Activated T-helper 17 cell treated with anti-CD3 and anti-CD28 coated beads, Interleukin-2, amount 50 U/mL, for 72 hours (primary cell): ENCODE measurements at regions not wholly inside any gene's neighbourhood (a gene's known extent, or its start where the extent isn't known, plus 50 kb on each side); places are given as distances from the start of the nearest gene placed in this dataset.

Experiments used
- ATAC-seq: fragments of 150-1000 bp; cut with Tn5 transposase; replicated peaks from 2 replicates; pipeline ENCODE4 v1.10.0; 2021; ENCODE audit warnings: mild to moderate bottlenecking, moderate library complexity
- H3K27ac Mint-ChIP-seq: one replicate; pipeline ENCODE4 v1.8.0; 2022; ENCODE audit warnings: mixed read lengths
- H3K27me3 Mint-ChIP-seq: one replicate; pipeline ENCODE4 v1.8.0; 2022; ENCODE audit warnings: mixed read lengths
- H3K36me3 Mint-ChIP-seq: one replicate; pipeline ENCODE4 v1.8.0; 2022; ENCODE audit warnings: low read depth, mild to moderate bottlenecking, mixed read lengths
- H3K4me1 Mint-ChIP-seq: one replicate; pipeline ENCODE4 v1.8.0; 2022; ENCODE audit warnings: mixed read lengths
- H3K4me3 Mint-ChIP-seq: one replicate; pipeline ENCODE4 v1.8.0; 2022; ENCODE audit warnings: mild to moderate bottlenecking, mixed read lengths
- H3K9me3 Mint-ChIP-seq: one replicate; pipeline ENCODE4 v1.8.0; 2022; ENCODE audit warnings: mixed read lengths

GRCh38 chr3:144756704-144757440 lies 785.2 kb downstream of the DIPK2A start:
- no peaks in the 10 kb centered on the region for H3K9me3 Mint-ChIP-seq
- H3K27me3 Mint-ChIP-seq: no peaks in the 10 kb centered on the region
- no peak for ATAC-seq
- no peaks in the 10 kb centered on the region for H3K36me3 Mint-ChIP-seq
- no peak overlapping the region for H3K27ac Mint-ChIP-seq
- no peak overlapping the region for H3K4me3 Mint-ChIP-seq
- no peaks in the 10 kb centered on the region for H3K4me1 Mint-ChIP-seq

- Mint-ChIP-seq H3K4me1 (no peaks in the 10 kb centered on the region), H3K27ac (no peak overlapping the region), H3K27me3 (no peaks in the 10 kb centered on the region), H3K4me3 (no peak overlapping the region), H3K36me3 (no peaks in the 10 kb centered on the region), H3K9me3 (no peaks in the 10 kb centered on the region)
- ATAC-seq: no peak
These were observed 789.2 kb downstream of the DIPK2A start for GRCh38 chr3:144760831-144761230.

DNA sequence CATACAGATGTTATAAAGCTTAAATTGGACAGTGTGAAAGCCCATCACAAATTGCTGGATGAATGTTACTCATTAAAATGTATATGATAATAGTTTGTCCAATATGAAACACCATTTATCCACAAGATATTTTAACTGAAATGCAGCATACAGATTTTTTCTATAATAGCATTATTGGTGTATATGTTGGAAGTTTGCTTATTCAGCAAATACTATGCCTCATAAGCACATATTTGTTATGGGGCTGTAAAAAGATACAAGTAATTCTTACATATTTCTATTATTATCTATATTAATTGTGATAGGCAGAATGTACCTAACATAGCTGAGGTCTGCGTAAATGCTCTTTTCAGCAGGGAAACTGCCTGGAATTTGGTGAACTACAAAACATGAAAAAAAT lies 790.5 kb downstream of the DIPK2A start:
- Mint-ChIP-seq H3K4me1 (no peaks in the 10 kb centered on the region), H3K4me3 (no peak overlapping the region), H3K9me3 (no peaks in the 10 kb centered on the region), H3K27ac (no peak overlapping the region), H3K36me3 (no peaks in the 10 kb centered on the region), H3K27me3 (no peaks in the 10 kb centered on the region)
- ATAC-seq: no peak

- ATAC-seq: no peak
- Mint-ChIP-seq H3K27me3 (no peaks in the 10 kb centered on the region), H3K27ac (no peak overlapping the region), H3K36me3 (no peaks in the 10 kb centered on the region), H3K4me3 (no peak overlapping the region), H3K4me1 (no peaks in the 10 kb centered on the region), H3K9me3 (no peaks in the 10 kb centered on the region)
These were observed 792.3 kb downstream of the DIPK2A start for GRCh38 chr3:144763878-144764454.

DNA sequence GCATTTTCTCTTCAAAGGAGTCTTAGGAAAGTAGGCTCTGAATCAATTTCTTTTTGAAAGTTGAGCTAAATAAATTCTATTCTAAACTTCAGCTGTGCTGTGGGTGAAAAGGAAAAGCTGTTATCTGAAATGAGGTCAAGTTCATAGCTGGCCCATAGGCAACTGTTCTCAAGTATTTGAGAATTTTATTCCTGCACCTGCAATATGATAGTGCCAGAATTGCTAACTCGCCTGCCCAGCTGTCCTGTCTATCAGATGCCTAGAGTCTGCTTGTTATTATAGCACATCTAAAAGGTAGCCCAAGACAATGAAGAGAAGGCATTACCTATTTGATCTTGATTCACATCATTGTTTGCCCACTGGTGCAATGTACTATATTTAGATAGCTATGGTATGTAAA lies 798.7 kb downstream of the DIPK2A start:
- ATAC-seq: no peak
- Mint-ChIP-seq H3K4me3 (no peak overlapping the region), H3K36me3 (no peaks in the 10 kb centered on the region), H3K4me1 (no peaks in the 10 kb centered on the region), H3K9me3 (no peaks in the 10 kb centered on the region), H3K27me3 (no peaks in the 10 kb centered on the region), H3K27ac (no peak overlapping the region)

DNA sequence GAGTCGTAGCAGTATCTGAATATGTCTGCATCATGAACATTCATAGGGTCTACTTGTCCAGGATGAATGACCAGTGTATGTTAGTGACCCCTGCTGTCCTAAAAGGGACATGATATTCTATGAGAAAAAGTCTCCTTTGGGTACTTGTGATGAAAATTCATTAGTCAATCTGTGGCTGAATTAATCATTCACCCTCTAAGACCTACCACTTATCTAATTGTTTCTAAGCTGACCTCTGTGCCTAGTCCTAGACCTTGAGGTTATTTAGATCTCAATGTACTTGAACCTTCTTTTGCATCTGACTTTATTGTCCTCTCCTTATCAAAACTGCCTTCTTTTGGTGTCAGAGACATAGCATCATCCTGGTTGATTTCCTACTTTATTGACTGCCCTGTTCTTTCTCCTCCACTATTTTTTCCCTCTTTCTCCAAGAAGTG lies 799.3 kb downstream of the DIPK2A start:
- no peaks in the 10 kb centered on the region for H3K9me3 Mint-ChIP-seq
- H3K27ac Mint-ChIP-seq: no peak overlapping the region
- no peaks in the 10 kb centered on the region for H3K4me1 Mint-ChIP-seq
- no peak overlapping the region for H3K4me3 Mint-ChIP-seq
- H3K27me3 Mint-ChIP-seq: no peaks in the 10 kb centered on the region
- no peak for ATAC-seq
- H3K36me3 Mint-ChIP-seq: no peaks in the 10 kb centered on the region

DNA sequence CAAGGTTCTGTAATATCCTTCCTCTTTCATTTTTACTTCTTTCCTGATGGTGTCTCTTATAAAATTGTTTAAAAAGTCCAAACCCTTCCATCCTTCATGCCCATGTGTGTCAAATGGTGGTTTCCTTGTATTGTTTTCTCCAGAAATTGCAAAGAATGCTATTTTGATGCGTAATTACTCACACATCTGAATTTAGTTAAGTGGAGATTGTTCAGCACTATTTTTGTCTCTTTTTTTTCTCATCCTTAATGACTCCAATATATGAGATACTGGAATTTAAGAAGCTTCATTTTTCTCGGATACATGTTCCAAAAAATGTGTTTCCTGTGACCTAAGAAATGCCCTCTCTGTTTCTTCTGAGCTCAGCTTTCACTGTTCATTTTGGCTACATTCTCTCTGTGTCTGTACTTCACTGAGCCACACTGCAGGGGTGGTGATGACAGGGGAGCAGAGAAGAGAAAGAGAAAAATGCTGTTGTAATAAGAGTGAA lies 799.8 kb downstream of the DIPK2A start:
- no peaks in the 10 kb centered on the region for H3K27me3 Mint-ChIP-seq
- H3K36me3 Mint-ChIP-seq: no peaks in the 10 kb centered on the region
- H3K4me3 Mint-ChIP-seq: no peak overlapping the region
- no peak overlapping the region for H3K27ac Mint-ChIP-seq
- H3K4me1 Mint-ChIP-seq: no peaks in the 10 kb centered on the region
- H3K9me3 Mint-ChIP-seq: no peaks in the 10 kb centered on the region
- ATAC-seq: no peak

GRCh38 chr3:144772372-144772771 lies 800.7 kb downstream of the DIPK2A start:
- H3K27ac Mint-ChIP-seq: no peak overlapping the region
- H3K36me3 Mint-ChIP-seq: no peaks in the 10 kb centered on the region
- H3K27me3 Mint-ChIP-seq: no peaks in the 10 kb centered on the region
- ATAC-seq: no peak
- H3K9me3 Mint-ChIP-seq: no peaks in the 10 kb centered on the region
- H3K4me3 Mint-ChIP-seq: no peak overlapping the region
- H3K4me1 Mint-ChIP-seq: no peaks in the 10 kb centered on the region

- Mint-ChIP-seq H3K27me3 (no peaks in the 10 kb centered on the region), H3K9me3 (no peaks in the 10 kb centered on the region), H3K4me1 (no peaks in the 10 kb centered on the region), H3K4me3 (no peak overlapping the region), H3K36me3 (no peaks in the 10 kb centered on the region), H3K27ac (no peak overlapping the region)
- ATAC-seq: no peak
These were observed 801.7 kb downstream of the DIPK2A start for GRCh38 chr3:144773350-144773749.

DNA sequence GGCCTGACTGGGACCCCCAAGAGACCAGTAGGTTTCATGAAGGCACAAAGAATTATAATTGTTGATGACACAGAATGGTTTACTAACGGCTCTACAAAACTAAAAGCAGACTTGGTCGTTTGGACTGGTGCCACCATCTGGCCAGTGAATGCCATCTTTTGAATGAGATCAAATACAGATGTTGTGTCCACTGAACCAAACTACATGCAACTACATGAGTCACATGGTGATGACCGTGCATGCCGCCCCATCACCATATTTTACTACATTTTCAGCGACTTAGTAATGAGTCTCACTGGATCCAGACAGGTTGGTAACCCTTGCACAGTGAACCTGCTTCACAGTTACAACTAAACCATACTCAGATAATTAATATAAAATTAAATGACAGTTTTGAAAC lies 803.3 kb downstream of the DIPK2A start:
- Mint-ChIP-seq H3K27ac (no peak overlapping the region), H3K9me3 (no peaks in the 10 kb centered on the region), H3K4me3 (no peak overlapping the region), H3K4me1 (no peaks in the 10 kb centered on the region), H3K27me3 (no peaks in the 10 kb centered on the region), H3K36me3 (no peaks in the 10 kb centered on the region)
- ATAC-seq: no peak

- Mint-ChIP-seq H3K4me1 (no peaks in the 10 kb centered on the region), H3K27ac (no peak overlapping the region), H3K4me3 (no peak overlapping the region), H3K36me3 (no peaks in the 10 kb centered on the region), H3K9me3 (no peaks in the 10 kb centered on the region), H3K27me3 (no peaks in the 10 kb centered on the region)
- no peak for ATAC-seq
These were observed 803.9 kb downstream of the DIPK2A start for GRCh38 chr3:144775551-144775950.

DNA sequence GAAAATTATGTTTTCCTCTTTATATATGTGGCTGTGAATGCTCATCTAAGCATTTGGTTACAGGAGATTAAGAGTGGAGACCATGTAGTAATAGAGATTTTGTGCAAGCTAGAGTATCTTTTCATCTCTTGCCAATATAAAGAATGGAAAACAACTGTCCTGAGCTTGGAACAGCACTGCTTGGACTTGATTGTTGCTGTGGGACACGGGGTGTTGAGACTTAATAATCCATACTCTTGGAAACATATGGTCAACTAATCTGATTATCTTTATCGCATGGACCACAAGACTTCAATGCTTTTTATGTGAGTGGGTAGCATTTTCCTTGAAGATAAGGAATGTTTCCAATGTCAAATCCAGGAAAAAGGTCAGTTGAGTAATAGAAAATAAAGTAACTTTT lies 806.3 kb downstream of the DIPK2A start:
- Mint-ChIP-seq H3K4me1 (no peaks in the 10 kb centered on the region), H3K27ac (no peak overlapping the region), H3K36me3 (no peaks in the 10 kb centered on the region), H3K9me3 (no peaks in the 10 kb centered on the region), H3K27me3 (no peaks in the 10 kb centered on the region), H3K4me3 (no peak overlapping the region)
- no peak for ATAC-seq

DNA sequence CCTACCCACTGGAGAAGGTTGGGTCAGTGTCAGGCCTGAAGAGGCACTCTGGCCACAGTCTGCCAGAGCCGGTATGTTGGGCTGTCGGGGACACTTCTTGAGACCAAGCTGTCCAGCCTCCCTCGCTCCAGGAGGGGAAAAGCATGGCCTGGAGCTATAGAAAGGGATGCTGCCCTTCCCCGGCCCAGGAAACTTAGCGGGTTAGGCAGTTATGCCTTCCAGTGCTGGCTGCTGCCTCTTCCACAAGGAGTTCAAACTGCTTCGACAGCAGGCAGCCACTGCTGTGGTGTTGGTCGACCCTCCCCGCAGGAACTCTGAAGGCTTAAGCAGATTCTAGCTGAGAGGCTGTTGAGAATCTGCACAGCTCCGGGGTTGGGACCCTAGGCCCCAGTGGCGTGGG lies 819.4 kb downstream of the DIPK2A start:
- Mint-ChIP-seq H3K36me3 (no peaks in the 10 kb centered on the region), H3K4me1 (no peaks in the 10 kb centered on the region), H3K27ac (no peak overlapping the region), H3K9me3 (no peaks in the 10 kb centered on the region), H3K27me3 (no peaks in the 10 kb centered on the region), H3K4me3 (no peak overlapping the region)
- ATAC-seq: no peak

GRCh38 chr3:144801890-144802289 lies 830.3 kb downstream of the DIPK2A start:
- Mint-ChIP-seq H3K27ac (no peak overlapping the region), H3K4me1 (no peaks in the 10 kb centered on the region), H3K4me3 (no peak overlapping the region), H3K27me3 (no peaks in the 10 kb centered on the region), H3K36me3 (no peaks in the 10 kb centered on the region), H3K9me3 (peaks cover 4% of the 10 kb centered on the region)
- ATAC-seq: no peak

DNA sequence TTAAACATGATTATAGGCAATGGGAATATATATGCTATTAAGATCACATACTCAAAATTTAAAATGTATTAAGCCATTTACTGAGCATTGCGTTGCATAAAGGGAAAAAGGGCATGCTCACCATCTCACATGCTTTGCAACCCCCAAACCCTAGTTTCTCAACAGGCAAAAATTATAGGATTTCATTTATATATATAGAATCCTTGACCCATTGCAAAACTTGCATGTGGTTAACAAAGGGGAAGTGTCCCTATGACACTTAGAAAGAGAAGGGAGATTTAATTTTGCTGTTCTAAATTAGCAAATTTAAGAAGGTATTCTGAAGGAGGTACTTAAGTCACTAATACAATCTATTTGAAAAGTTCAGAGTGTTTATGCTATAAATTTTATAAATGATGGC lies 837.8 kb downstream of the DIPK2A start:
- H3K4me3 Mint-ChIP-seq: no peak overlapping the region
- no peaks in the 10 kb centered on the region for H3K4me1 Mint-ChIP-seq
- H3K27ac Mint-ChIP-seq: no peak overlapping the region
- no peaks in the 10 kb centered on the region for H3K27me3 Mint-ChIP-seq
- ATAC-seq: no peak
- H3K36me3 Mint-ChIP-seq: no peaks in the 10 kb centered on the region
- H3K9me3 Mint-ChIP-seq: peaks cover 8% of the 10 kb centered on the region
